ENCODE measurements at regions not wholly inside any gene's neighbourhood (a gene's known extent, or its start where the extent isn't known, plus 50 kb on each side); places are given as distances from the start of the nearest gene placed in this dataset.

GRCh38 chr11:28447226-28447625 is 339.0 kb downstream of the METTL15 start:
- no peak for DNase-seq

- DNase-seq, result no peak
These were observed 333.9 kb downstream of the METTL15 start for GRCh38 chr11:28442131-28442530.

- no peak for DNase-seq
These were observed 331.2 kb downstream of the METTL15 start for GRCh38 chr11:28439403-28439802.

DNA sequence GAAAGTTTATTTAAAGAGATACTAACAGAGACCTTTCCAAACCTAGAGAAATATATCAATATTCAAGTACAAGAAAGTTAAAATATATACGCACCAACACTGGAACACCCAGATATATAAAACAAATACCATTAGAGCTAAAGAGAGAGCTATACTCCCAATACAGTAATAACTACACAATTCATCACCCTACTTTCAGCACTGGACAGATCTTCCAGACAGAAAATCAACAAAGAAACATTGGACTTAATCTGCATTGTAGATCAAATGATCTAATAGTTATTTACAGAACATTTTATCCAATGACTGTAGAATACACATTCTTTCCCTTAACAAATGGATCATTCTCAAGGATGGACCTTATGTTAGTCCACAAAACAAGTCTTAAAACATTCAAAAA is 311.9 kb downstream of the METTL15 start:
- DNase-seq, result no peak

- DNase-seq, result no peak
These were observed 309.6 kb downstream of the METTL15 start for GRCh38 chr11:28417601-28418323.

- DNase-seq, result no peak
These were observed 303.8 kb downstream of the METTL15 start for GRCh38 chr11:28412029-28412428.

DNA sequence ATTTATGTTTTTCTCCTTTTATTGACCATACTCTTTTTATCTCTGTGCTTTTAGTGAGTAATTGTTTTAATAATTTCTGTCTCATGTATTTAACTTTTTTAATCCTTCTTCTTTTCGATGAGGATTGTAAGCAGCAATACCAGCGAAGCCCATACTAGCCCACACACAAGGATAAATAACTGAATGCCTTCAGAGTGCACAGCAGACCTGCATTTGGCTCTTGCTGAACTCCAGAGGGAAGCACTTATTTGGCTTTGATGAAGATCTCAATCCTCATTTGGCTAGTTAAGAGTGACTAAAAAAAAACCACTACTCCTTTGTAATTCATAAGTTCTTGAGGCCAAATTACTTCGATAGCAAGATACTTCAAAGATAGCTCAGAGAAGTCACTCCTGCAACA is 293.3 kb downstream of the METTL15 start:
- DNase-seq, result no peak

GRCh38 chr11:28400331-28401100 is 292.3 kb downstream of the METTL15 start:
- no peak for DNase-seq

GRCh38 chr11:28393348-28393747 is 285.2 kb downstream of the METTL15 start:
- DNase-seq, result no peak

DNA sequence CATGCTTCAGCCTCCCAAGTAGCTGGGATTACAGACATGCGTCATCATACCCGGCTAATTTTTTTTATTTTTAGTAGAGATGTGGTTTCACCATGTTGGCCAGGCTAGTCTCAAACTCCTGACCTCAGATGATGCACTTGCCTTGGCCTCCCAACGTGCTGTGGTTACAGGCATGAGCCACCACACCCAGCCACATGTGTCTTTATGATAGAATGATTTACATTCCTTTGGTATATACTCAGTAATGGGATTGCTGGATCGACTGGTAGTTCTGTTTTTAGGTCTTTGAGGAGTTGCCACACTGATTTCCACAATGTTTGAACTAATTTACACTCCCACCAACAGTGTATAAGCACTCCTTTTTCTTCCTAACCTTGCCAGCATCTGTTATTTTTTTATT is 276.2 kb downstream of the METTL15 start:
- no peak for DNase-seq

- no peak for DNase-seq
These were observed 275.3 kb downstream of the METTL15 start for GRCh38 chr11:28383456-28383855.
